ENCODE measurements at regions not wholly inside any gene's neighbourhood (a gene's known extent, or its start where the extent isn't known, plus 50 kb on each side); places are given as distances from the start of the nearest gene placed in this dataset.
A peak's percentile ranks its signal among the peaks of the same experiment; 100 is the strongest.

DNA sequence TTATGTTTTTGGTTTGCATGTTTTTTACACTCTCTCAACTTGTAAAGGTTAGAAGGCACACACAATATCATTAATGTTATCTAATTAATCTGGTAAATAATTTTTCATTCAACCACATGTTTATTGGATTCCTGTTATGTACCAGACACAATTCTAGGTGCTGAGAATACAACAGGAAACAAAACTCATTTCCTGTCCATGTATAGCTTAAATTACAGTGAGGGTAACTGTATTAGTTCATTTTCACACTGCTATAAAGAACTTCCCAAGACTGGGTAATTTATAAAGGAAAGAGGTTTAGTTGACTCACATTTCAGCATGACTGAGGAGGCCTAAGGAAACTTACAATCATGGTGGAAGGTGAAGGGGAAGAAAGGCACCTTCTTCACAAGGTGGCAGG, 270.5 kb downstream of the TRIB2 start:
- Mint-ChIP-seq H3K9me3 (no peaks in the 10 kb centered on the region), H3K4me3 (no peak overlapping the region), H3K36me3 (ENCODE audit: low read depth) (no peaks in the 10 kb centered on the region), H3K4me1 (ENCODE audit: low read depth) (peaks cover 7% of the 10 kb centered on the region), H3K27ac (no peak overlapping the region), H3K27me3 (ENCODE audit: insufficient read depth) (no peaks in the 10 kb centered on the region)
- TF ChIP-seq, protein P1, sequence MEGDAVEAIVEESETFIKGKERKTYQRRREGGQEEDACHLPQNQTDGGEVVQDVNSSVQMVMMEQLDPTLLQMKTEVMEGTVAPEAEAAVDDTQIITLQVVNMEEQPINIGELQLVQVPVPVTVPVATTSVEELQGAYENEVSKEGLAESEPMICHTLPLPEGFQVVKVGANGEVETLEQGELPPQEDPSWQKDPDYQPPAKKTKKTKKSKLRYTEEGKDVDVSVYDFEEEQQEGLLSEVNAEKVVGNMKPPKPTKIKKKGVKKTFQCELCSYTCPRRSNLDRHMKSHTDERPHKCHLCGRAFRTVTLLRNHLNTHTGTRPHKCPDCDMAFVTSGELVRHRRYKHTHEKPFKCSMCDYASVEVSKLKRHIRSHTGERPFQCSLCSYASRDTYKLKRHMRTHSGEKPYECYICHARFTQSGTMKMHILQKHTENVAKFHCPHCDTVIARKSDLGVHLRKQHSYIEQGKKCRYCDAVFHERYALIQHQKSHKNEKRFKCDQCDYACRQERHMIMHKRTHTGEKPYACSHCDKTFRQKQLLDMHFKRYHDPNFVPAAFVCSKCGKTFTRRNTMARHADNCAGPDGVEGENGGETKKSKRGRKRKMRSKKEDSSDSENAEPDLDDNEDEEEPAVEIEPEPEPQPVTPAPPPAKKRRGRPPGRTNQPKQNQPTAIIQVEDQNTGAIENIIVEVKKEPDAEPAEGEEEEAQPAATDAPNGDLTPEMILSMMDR (IDR thresholded peaks at IDR 0.05): no peak
- no peak for DNase-seq

DNA sequence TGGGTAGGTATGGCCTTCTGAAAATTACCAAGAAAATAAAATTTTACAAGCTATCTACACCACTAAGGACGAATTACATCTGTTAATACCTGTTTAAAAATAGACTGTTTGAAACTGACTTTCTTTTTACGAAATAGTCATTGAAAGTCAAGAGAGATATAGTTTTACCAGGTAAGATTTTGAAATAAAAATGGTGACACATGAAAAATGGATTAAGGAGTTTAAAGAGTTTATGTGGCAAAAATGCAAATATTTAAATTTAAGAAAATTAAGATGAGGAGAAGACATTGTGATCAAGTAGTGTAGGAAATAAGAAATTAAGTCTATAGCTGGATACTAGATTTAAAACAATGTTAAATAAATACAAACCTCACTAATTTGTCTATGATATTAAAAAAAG, 271.5 kb downstream of the TRIB2 start:
- no peaks in the 10 kb centered on the region for H3K4me1 Mint-ChIP-seq (ENCODE audit: low read depth)
- no peak overlapping the region for H3K4me3 Mint-ChIP-seq
- no peak for DNase-seq
- no peaks in the 10 kb centered on the region for H3K36me3 Mint-ChIP-seq (ENCODE audit: low read depth)
- no peaks in the 10 kb centered on the region for H3K27me3 Mint-ChIP-seq (ENCODE audit: insufficient read depth)
- TF ChIP-seq, protein P1 (IDR thresholded peaks at IDR 0.05): no peak
- no peaks in the 10 kb centered on the region for H3K9me3 Mint-ChIP-seq
- no peak overlapping the region for H3K27ac Mint-ChIP-seq

- Mint-ChIP-seq H3K9me3 (no peaks in the 10 kb centered on the region), H3K36me3 (ENCODE audit: low read depth) (no peaks in the 10 kb centered on the region), H3K4me3 (no peak overlapping the region), H3K27me3 (ENCODE audit: insufficient read depth) (no peaks in the 10 kb centered on the region), H3K27ac (no peak overlapping the region), H3K4me1 (ENCODE audit: low read depth) (no peaks in the 10 kb centered on the region)
- no peak for DNase-seq
- TF ChIP-seq, protein P1 (IDR thresholded peaks at IDR 0.05): peak; percentile 73
Measured at GRCh38 chr2:12990523-12990922, 273.8 kb downstream of the TRIB2 start.

- Mint-ChIP-seq H3K4me3 (no peak overlapping the region), H3K27me3 (ENCODE audit: insufficient read depth) (no peaks in the 10 kb centered on the region; the same call in 1 of the 2 replicates), H3K4me1 (ENCODE audit: low read depth) (peaks cover 20% of the 10 kb centered on the region), H3K36me3 (ENCODE audit: low read depth) (no peaks in the 10 kb centered on the region), H3K27ac (no peak overlapping the region), H3K9me3 (no peaks in the 10 kb centered on the region)
- TF ChIP-seq, protein P1 (IDR thresholded peaks at IDR 0.05): no peak
- no peak for DNase-seq
Measured at GRCh38 chr2:12998685-12999084, 281.9 kb downstream of the TRIB2 start.

- no peaks in the 10 kb centered on the region for H3K36me3 Mint-ChIP-seq (ENCODE audit: low read depth)
- no peak for DNase-seq
- no peak overlapping the region for H3K4me3 Mint-ChIP-seq
- no peaks in the 10 kb centered on the region; the same call in 1 of the 2 replicates for H3K27me3 Mint-ChIP-seq (ENCODE audit: insufficient read depth)
- TF ChIP-seq, protein P1 (IDR thresholded peaks at IDR 0.05): no peak
- no peak overlapping the region for H3K27ac Mint-ChIP-seq
- no peaks in the 10 kb centered on the region for H3K9me3 Mint-ChIP-seq
- H3K4me1 Mint-ChIP-seq (ENCODE audit: low read depth): peaks cover 24% of the 10 kb centered on the region
Measured at GRCh38 chr2:13000664-13001363, 284.1 kb downstream of the TRIB2 start.
